ENCODE measurements at regions not wholly inside any gene's neighbourhood (a gene's known extent, or its start where the extent isn't known, plus 50 kb on each side); places are given as distances from the start of the nearest gene placed in this dataset.
"Not testable (repeated sequence)": the region's sequence is repeated elsewhere in the genome, so short reads cannot be mapped to it uniquely, and the experiment has no call there.

GRCh38 chr6:126673749-126674148 lies 333.8 kb downstream of the CENPW start:
- DNase-seq = not testable (repeated sequence)

DNA sequence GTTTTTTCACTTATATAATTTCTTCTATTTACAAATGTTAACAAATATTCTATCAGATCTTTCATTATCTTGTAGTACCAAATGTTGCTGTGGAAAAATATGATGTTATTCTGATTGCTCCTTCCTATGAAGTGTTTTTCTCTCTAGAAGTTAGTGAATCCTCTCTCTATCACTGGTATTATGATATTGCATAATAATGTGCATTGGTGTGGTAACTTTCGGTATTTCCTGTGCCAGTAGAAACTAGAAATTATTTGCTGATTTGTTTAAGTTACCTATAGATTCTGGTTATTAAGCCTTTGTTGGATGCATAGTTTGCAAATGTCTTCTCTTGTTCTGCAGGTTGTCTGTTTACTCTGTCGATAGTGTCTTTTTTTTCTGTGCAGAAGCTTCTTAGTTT lies 342.5 kb downstream of the CENPW start:
- DNase-seq = no peak

- no peak for DNase-seq
Observed at GRCh38 chr6:126685182-126685581, 345.3 kb downstream of the CENPW start.

DNA sequence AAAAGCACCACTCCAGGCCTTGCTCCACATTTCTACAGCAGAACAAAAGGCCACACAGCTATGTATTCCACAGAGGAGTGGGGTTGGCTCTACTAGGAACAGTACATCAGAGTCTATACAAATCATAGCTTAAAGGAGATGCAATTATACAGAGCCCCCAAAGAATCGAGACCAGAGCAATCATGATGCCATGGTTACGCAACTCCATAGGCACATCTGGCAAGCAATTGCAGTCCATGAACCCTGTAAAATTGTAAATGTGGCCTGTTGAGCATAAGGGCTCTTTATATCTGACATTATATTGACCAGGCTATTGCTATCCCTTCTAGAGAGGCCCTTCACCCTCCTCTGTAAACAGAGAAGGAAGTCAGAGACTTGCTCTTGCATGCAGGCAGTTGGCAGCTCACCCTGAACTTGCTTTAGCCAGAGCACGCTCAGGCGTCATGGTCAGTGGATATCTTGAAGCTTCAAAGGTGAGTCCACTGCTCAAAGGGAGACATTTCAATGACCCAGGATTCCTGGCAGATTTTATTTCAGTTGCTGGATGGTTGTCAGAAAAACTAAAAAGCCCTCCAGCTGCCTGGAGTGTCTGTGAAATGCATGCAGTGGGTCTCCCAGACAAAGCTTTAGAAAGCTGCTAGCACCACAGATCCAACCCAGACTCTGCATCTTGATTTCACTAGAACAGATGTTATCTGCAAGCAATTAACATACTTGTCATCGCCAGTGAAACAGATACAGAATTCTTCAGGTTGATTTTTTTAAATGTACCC lies 357.2 kb downstream of the CENPW start:
- no peak for DNase-seq

DNA sequence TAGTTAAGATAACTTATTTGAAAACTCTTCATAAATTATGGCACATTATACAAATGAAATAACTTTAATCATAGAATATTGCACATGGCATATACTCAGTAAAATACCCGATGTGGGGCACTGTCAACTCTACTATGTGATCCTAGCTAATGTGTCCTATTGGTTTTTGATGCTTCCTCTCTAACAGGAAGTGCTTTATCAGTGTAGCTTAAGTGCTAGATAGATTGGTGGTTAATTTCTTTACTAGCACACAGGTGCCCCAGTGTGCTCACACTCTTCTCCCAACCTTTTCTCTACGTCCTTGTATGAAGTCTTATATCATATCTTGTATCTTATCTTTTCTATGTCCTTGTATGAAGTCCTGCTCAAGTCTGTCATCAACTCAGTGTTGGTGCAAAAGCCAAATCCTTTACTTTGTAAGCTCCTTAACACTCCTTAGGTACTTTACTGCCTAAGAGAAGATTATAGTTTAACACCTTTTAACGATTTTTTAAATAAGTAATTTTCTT lies 358.9 kb downstream of the CENPW start:
- no peak for DNase-seq

DNA sequence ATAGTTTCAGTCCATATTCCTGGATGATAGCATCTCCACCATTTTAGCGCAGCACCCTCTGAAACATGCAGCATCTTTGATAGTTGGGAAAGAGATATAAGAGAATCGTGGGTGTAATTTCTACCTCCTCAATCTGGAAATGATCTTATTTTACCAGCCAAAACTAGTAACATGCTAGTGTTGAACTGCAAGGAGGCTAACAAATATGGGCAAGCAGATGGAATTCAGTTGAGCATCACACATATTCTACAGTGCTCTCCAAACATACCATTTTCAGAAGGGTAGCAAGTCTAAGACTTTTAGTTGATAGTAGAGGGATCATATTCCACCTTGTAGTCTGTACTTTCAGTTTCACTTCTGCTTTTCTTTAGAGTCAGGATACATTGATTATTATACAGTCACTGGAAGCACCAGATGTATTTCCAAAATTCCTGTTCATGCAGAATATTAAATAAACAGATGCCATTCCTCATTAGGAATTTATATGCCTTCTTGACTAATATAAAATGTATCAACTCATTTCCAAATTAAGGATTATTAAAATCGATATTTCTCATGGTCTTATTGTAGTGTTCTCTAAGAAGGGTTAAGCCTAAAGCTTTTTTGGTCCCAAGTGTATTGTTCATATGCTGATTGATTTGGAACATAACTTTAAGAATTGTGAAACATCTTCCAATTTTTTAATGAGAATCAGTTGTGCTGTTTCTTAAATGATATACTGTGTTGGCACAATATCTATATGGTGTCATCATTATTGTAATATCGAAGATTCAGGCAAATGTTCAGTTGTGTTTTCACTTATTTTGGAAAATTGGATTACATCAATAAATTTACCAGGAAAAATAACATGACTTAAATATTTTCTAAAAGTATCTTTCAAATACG lies 362.0 kb downstream of the CENPW start:
- DNase-seq = no peak

DNA sequence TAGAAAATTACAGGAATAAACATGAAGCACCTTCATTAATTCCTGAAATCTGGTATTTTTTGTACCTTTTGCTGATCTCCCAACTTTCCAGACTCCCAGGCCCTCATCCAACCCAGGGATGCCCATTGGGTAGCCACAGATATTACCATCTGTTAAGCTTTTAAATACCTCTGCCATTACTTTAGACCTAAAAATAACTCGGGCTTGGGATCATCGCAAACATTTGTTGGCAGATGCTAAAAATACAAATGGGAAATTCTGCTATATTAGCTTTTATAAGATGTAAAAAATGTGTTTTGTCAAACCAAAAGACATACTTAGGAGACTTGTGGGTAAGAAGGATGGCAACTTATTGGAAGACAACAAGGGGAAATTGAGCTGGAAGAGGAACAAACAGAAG lies 376.1 kb downstream of the CENPW start:
- no peak for DNase-seq

- DNase-seq = no peak
Observed at GRCh38 chr6:126716826-126717509, 377.1 kb downstream of the CENPW start.

DNA sequence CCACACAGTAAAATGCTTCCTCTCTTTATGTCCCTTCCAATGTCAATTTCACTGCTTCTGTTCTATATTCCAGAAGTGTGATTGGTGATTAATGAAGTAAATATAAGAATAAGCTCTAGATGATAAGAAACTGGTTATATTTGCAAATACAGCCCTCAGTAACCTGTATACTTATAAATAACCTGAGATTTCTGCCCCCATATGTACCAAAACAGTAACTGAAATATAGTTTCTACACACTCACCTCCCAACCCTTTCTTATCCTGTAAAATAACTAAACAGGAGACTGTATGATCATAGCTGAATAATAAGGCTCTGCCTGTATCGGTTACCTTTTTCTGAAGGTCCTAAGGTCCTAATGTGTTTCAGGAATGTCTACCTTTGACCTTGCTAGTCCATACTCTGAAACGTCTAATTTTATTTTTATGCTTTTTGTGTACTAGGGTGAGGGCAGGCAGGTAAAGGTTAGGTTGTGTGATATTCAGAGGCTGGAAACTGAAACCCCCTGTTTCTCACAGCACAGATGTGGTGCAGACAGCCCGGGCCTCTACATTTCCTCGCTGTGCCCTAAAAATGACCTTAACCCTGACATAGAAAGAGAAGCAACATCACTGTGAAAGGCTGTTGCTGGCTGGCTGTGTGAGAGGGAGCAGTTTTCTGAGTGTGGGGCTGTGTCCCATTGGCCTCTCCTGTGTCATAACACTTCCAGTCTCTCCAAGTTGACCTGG lies 378.8 kb downstream of the CENPW start:
- no peak for DNase-seq

DNA sequence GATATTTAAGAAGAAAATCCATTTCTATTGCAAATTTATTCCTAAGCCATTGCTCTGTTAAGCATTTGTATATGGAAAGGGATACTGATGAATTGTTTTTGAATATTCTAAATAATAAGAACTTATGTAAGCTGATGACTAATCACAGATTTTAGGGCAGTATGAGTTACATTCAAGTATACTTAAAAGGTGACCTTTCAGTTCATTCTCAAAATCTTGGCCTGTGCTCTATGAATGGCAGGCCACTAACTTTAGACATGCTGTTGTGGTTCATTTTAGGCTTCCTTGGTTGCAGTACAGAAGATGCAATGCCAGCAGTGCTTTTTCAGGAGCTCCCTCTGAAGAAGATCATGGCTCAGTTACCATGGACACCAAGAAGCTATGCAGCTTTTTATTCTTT lies 380.4 kb downstream of the CENPW start:
- no peak for DNase-seq

- no peak for DNase-seq
Observed at GRCh38 chr6:126721581-126722160, 381.8 kb downstream of the CENPW start.

DNA sequence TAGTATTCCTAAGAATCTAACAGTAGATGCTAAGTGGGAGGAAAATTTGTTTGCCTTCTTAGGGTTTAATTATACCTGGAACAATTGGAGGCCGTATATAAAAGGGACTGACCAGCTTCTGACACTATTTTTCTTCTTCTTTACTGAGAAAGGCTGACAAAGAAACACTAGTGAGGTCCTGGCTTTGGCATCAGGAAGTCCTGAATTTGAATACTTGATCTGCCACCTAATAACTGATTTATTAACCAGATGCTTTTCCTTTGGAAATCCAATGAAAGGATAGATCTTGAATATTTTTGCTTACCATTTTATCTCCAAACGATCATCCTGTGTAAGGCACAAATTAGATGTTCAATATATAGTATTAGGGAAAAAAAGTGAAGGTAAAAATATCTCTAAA lies 382.5 kb downstream of the CENPW start:
- DNase-seq = no peak

- DNase-seq = no peak
Observed at GRCh38 chr6:126723541-126724170, 383.7 kb downstream of the CENPW start.

DNA sequence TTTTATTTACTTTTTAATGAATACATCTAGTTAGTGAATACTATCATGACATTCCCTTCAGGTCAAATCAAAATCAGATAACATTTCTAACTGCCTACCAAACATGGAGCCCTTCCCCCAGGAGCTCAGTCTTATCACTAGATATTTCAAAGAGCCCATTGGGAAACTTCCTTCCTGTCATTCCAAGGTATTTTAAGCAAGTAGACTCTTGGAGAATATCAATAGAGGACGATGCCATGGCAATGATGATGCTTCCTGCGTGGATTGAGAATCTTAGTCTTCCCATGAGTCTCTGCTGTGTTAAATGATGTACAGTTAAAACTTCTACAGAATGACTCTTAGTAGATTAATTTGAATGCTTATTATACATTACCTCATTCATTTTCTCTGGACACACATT lies 384.9 kb downstream of the CENPW start:
- DNase-seq = no peak

DNA sequence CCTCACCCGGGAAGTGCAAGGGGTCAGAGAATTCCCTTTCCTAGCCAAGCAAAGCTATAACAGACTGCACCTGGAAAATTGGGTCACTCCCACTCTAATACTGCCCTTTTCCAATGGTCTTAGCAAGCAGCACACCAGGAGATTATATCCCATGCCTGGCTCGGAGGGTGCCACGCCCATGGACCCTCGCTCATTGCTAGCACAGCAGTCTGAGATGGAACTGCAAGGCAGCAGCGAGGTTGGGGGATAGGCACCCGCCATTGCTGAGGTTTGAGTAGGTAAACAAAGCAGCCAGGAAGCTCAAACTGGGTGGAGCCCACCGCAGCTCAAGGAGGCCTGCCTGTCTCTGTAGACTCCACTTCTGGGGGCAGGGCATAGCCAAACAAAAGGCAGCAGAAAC lies 386.5 kb downstream of the CENPW start:
- not testable (repeated sequence) for DNase-seq

DNA sequence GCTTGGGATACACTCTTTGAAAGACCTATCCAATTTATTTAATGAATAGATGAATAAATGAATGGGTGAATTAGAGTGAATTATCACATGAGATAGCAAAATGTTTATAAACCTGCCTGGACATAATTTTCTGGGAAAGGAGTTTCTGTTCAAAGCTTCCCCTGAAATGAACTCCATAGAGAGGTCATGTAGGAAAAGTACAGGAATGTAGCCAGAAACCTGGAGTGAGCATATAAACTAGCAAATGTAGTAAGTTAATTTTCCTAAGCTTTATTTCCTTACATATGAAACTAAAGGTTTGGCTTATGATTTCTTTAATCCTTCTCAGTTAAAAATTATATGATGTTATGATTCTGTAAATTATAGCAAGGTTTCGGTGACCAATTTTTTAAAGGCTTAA lies 380.3 kb upstream of the RSPO3 start:
- no peak for DNase-seq

- no peak for DNase-seq
Observed at GRCh38 chr6:126738641-126739040, 379.8 kb upstream of the RSPO3 start.

DNA sequence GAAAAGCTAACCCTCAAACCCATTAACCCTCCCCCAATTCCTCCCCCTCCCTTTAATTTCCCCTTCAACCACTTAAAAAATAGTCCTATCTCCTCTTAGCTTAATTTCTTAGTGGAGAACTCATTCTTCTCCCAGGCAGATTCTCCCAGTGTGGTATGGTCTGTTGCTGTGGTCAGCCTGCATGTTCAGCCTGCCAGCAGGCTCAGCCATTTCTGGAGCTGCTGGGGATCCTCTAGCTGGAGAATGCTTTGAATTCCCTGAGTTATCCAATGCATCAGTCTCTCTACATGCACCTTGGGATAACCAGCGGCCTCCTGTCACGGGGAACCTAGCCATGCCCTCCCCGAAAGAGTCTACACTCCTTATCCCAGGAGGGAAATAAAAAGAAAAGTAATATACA lies 375.4 kb upstream of the RSPO3 start:
- no peak for DNase-seq

DNA sequence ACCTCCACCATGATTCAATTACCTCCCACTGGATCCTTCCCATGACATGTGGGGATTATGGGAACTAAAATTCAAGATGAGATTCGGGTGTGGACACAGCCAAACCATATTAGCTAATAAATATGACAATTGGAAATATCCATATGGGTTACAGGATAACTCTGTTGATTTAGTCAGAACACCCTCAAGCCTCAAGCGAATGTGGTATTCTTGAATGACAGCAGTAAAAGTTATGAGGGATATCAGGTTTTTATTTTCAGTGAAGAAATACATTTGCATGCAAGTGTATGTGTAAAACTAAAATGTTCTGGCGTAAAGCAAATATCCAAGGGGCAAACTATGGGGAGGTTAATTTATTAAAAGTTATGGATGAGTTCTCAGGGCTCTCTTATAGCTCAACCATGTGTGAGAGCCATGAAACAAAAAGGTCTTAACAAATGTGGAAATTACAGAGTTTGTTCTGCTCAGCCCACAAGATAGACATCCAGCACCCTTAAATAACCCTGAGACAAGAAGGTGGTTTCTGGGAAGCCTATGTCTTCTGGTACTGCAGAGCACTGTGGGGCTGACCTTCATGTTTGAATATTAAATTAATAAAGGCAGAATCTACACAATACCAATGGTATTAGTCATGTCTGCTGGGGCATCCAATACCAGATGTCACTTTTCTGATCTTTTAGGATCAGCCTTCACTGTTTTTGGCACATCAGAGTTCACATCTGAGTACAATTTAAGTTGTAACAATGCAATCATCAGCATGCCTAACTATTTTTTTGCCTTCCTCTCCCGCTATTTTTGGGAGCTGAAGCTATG lies 370.5 kb upstream of the RSPO3 start:
- DNase-seq = no peak

GRCh38 chr6:126753606-126754005 lies 364.9 kb upstream of the RSPO3 start:
- DNase-seq = no peak

DNA sequence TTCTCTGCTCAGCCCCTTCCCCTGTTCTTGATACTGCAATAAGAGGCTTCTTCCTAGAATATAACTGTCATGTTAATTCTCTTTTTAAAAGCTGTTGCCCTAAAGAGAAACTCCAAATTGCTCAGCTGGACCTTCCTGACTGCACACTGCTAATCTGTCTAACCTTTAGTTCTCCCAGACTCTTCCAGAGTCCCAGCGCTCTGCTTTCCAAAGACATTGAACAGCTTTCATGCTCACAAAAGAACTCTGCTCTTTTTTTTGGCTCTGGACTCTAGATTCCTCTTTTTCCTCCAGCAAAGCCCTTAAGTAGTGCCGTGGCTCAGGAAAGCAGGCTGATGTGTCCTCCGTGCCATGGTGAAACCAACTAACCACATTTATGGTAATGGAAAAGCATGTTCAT lies 356.6 kb upstream of the RSPO3 start:
- no peak for DNase-seq

Data from stimulated activated CD4-positive, alpha-beta T cell treated with anti-CD3 and anti-CD28 coated beads, Interleukin-2, amount 100 ng/mL, for 24 hours (primary cell).